GM19351 (cell line): ENCODE measurements at regions not wholly inside any gene's neighbourhood (a gene's known extent, or its start where the extent isn't known, plus 50 kb on each side); places are given as distances from the start of the nearest gene placed in this dataset.

Experiments
- ATAC-seq: cut with Tn5 transposase; IDR thresholded peaks from one replicate; pipeline ENCODE4 v1.9.1; 2021; ENCODE audit warnings: mild to moderate bottlenecking, moderate library complexity; ENCODE audit not compliant: unreplicated experiment

- no peak for ATAC-seq
Observed at GRCh38 chr20:63089051-63089907, 82.5 kb upstream of the BHLHE23 start.

GRCh38 chr20:63087872-63088680, 81.3 kb upstream of the BHLHE23 start:
- no peak for ATAC-seq

- no peak for ATAC-seq
Observed at GRCh38 chr20:63087236-63087871, 80.6 kb upstream of the BHLHE23 start.

- ATAC-seq, result no peak
Observed at GRCh38 chr20:63086421-63087235, 79.9 kb upstream of the BHLHE23 start.

GRCh38 chr20:63085151-63085861, 78.5 kb upstream of the BHLHE23 start:
- no peak for ATAC-seq

GRCh38 chr20:63084563-63084927, 77.8 kb upstream of the BHLHE23 start:
- no peak for ATAC-seq

- no peak for ATAC-seq
Observed at GRCh38 chr20:63083831-63084562, 77.2 kb upstream of the BHLHE23 start.

GRCh38 chr20:63082939-63083735, 76.4 kb upstream of the BHLHE23 start:
- no peak for ATAC-seq

- no peak for ATAC-seq
Observed at GRCh38 chr20:63082308-63082938, 75.7 kb upstream of the BHLHE23 start.

- no peak for ATAC-seq
Observed at GRCh38 chr20:63081831-63082230, 75.1 kb upstream of the BHLHE23 start.

- ATAC-seq, result no peak
Observed at GRCh38 chr20:63081351-63081750, 74.6 kb upstream of the BHLHE23 start.

- ATAC-seq, result no peak
Observed at GRCh38 chr20:63080811-63081210, 74.0 kb upstream of the BHLHE23 start.

GRCh38 chr20:63080411-63080810, 73.6 kb upstream of the BHLHE23 start:
- no peak for ATAC-seq

GRCh38 chr20:63079971-63080370, 73.2 kb upstream of the BHLHE23 start:
- ATAC-seq, result no peak

GRCh38 chr20:63077705-63078104, 70.9 kb upstream of the BHLHE23 start:
- ATAC-seq, result no peak

GRCh38 chr20:63076421-63076820, 69.7 kb upstream of the BHLHE23 start:
- ATAC-seq, result no peak

GRCh38 chr20:63074631-63075030, 67.9 kb upstream of the BHLHE23 start:
- ATAC-seq, result no peak

- no peak for ATAC-seq
Observed at GRCh38 chr20:63074182-63074581, 67.4 kb upstream of the BHLHE23 start.
